Tongue (tissue), 1 donor: ENCODE measurements at regions not wholly inside any gene's neighbourhood (a gene's known extent, or its start where the extent isn't known, plus 50 kb on each side); places are given as distances from the start of the nearest gene placed in this dataset.
A peak's percentile ranks its signal among the peaks of the same experiment; 100 is the strongest.

ENCODE experiments used
- DNase-seq: peaks from one replicate; pipeline ENCODE4 v3.0.0-alpha.2; 2015

DNA sequence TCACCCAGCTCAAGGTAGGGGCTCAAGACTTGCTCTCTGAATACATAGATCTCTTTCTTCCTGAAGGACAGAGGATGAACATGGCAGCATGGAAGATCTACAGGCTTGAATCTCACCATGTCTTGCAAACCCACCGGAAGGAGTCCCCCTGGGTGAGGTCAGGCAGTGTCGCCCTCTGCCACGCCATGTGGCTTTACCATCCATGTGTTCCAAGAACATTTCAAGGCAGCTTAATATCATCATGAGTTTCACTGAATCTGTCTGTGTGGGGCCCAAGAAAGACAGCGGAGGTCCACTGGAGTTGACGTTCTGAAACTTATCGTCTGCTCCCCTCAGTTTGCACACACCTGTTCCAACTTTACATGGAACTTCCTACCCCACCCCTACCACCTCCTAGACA is 1202.6 kb downstream of the TBC1D22A start:
- DNase-seq = no peak

DNA sequence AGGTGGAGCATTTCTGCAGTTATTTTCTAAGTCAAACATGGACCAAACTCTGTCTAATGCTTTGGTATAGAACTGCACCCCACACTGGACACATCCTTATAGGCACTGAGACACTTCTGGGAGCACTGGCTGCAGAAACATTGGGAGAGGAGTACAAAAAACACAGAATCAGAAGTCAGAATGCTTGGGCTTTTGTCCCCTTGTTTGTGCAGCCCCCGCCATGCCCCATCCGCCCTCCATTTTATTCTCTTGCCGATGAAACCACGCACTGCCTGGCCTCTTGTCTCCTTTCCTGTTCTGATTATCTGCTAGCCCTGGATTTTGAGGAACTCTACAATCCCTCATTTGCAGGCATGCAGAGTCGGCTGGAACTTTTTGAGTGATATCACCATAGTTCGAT is 1201.2 kb downstream of the TBC1D22A start:
- DNase-seq = no peak

DNA sequence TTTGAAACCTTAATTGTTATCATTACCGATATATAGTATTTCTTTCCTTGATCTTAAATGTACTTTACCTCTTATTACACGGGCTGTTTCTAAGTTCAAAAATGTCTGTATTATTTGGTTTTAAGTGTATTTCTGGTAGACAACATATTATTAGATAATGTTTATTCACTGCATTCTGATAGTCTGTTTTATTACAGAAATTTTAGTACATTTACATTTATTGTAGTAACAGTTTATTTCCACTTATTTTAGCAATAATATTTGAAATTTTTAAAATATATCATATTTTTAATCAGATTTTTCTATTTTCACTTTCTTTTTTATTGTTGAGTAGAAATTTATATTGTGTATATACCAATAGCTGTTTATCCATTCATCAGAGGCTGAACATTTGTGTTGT is 1195.2 kb downstream of the TBC1D22A start:
- no peak for DNase-seq

DNA sequence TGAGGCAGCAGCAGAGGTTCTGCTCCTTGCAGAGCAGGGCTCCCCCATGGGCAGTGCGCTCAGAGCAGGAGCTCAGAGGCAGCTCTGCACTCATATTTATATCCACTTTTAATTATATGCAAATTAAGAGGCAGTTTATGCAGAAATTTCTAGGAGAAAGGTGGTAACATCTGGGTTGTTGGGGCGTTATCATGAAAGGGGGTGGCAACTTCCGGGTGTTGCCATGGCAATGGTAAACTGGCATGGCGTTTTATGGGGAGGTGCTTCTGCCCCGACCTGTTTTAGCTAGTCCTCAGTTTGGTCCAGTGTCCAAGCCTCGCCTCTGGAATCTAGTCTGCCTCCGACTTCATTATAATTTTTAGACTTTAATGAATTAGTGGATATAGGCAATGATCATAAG is 1191.7 kb downstream of the TBC1D22A start:
- DNase-seq = no peak

DNA sequence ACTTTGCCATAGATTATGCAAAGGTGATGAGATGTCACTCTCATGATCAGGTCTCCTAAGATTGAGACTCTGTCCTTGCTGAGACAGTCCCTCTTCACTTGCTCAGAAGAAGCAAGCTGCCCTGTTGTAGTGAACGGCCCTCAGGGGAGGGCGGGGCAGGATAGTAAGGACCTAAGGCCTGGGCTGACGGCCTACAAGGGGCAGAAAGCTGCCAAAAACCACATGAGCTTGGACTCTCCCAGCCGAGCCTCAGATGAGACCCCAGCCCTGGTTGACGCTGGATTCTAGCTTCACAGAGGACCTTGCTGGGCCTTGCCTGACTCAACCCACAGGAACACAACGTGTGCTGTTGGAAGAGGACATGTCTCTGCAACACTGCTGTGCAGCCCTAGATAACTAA is 1182.5 kb downstream of the TBC1D22A start:
- DNase-seq = no peak

DNA sequence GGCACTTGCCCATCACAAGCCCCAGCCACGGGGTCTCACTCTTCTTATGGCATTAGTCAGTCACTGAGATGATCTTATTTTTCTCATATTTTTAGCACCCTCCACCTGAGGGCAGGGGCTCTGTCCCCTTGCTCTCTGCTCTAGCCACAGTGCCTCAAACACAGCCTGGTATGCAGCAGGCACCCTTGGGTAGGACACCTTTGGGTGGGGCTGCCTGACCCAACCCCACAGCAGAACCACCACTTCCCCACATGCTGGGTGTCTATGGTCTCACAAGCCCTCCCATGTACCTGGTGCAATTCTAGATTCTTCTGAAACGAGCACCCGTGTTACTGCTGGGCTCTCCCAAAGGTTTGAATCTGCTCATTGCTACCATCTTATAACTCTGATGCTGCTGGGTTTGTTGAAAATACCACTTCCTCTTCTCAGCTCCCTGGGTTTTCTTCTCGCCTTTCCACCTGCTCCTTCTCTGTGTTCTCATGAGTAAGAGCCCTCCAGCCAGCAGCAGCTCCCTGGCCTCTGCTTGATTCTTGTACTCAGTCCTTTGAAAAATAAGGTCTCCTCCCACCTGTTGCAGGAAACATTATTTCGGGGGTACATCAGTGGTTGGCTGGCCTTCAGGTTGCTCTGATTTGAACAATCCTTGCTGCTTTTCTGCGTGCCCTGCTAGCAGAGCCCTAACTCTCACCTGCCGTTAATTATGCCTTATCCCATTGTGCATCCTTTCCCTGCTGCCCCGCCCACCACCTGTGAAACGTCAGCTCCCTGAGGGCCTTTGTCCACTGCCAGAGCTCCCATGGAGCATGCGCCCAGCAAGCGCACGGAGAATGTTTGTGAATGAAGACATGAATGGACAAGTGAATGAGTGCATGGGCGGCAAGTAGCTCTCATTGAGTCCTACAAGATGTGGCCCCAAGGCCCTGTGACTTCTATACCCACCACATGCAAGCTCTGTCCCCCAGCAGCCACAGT is 1181.6 kb downstream of the TBC1D22A start:
- DNase-seq = no peak

DNA sequence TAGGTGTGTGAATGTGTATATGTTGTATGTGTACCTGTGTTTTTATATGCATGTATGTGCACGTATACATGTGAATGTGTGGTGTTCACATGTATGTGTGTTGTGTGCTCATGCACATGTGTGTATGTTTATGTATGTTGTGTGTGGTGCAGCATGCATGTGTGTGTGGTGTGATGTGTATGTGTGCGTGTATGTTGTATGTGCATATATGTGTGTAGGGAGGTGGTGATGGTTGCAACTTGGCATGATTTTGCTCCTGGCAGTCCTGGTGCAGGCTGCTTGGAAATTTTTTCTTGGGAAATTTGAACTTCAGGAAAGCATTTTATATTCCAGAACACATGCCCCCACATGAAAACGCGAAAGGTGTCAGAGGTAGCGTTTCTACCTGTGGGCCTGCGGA is 1177.8 kb downstream of the TBC1D22A start:
- no peak for DNase-seq

DNA sequence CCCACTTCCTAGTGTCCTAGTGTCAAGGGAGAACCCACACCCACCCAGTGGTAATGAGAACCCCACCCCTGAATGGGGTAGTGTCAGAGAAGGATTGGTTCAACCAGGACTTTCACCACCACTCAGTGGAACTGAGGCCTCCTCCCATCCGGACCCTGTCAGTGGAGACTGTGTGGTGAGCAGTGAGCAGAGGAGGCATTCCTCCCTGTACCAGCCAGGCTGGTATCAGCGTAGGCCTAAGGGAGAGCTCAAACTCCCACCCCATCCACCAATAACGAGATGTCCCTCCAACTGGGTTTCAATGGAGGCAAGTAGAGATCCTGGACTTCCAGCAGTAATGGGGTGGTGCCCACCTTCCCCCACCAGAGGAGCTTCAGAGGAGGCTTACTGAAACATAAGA is 1171.4 kb downstream of the TBC1D22A start:
- no peak for DNase-seq

DNA sequence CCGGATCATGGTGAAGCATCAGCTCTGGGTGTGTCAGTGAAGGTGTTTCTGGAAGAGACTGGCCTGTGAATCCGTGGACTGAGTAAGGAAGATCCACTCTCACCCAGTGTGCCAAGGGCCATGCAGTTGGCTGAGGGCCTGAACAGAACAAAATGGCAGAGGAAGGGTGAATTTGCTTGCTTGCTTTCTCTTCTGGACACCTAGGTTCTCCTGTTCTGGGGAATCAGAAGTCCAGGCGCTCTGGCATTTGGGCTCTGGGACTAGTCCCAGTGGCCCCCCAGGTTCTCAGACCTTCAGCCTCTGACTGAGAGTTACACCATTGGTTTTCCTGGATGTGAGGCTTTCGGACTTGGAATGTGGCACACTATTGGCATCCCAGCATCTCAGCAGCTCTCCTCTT is 1170.8 kb downstream of the TBC1D22A start:
- no peak for DNase-seq

DNA sequence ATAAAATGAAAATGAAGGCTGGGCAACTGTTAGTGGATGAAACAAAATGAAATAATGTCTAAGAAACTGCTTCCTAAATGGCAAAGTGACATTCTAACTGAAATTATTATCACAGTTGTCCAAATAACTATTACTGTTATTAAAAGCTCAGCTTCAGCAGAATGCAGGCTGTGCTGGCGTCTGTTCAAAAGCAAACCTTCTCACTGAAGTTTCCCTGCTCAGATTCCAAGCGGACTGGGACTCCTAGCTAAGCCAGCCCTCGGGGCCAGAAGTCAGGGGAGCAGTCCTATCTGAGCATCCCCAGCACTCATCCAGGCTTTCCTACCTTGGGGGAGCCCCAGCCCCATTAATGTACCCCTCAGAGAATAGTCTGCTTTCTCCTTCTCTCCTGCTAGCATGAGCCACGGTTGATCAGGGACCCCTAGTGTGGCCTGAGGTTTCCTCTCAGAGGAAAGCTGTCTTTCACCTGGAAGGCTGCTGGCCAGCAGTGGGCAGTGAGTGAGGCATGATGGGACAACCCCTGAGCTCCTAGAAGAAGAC is 1167.3 kb downstream of the TBC1D22A start:
- peak; percentile 17 for DNase-seq

DNA sequence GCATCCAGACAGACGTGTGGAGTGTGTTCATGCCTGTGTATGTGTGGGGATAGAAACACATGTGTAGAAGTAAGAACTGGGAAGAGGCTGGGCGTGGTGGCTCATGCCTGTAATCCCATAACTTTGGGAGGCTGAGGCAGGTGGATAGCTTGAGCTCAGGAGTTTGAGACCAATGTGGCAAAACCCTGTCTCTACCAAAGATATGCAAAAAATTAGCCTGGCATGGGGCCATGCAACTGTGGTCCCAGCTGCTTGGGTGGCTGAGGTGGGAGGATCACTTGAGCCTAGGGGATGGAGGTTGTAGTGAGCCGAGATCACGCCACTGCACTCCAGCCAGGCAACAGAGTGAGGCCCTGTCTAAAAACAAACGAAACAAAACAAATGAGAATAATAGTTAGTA is 1166.6 kb downstream of the TBC1D22A start:
- DNase-seq = peak; percentile 58

DNA sequence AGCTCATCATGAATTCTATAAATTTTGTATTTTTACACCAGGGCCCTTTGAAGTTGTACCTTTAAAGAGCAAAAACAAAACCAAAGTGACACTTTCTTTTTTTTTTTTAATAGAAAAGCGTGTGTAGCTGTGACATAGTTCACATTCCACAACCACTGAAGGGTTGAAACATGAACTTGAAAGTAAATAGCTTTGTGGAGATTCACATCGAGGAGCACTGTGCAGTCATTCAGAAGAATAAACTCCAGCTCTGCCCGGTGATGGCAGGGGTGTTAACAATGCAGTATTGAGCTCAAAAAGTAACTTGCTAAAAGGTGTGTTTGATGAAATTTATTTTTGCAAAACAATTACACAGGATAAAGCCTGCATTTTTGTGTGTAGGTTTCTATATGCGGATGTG is 1166.2 kb downstream of the TBC1D22A start:
- DNase-seq = peak; percentile 20

DNA sequence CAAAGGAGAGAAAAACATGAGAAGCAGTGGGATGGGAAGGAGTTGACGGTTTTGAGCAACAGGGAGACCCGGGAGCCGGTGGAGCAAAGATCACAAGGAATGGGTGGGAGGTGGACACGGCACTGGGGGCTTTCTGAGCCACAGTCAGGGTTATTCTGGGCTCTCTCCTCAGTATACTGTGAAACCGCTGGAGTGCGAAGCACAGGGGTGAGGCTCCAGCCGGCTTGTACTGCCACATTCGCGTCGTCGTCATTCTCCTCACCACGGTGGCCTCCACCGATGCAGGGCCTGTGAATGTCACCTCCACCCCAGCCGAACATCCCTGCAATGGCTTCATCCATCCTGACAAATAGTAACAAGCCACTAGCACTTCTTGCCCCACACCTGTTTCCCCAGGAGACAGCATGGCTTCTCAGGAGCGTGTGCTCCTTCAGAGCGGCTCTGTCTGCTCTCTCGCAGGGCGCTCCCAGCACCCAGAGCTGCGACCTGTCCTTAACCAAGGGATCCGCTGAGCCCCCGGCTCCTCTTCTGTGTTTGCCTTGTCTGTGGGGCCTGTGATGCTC is 1165.3 kb downstream of the TBC1D22A start:
- no peak for DNase-seq

DNA sequence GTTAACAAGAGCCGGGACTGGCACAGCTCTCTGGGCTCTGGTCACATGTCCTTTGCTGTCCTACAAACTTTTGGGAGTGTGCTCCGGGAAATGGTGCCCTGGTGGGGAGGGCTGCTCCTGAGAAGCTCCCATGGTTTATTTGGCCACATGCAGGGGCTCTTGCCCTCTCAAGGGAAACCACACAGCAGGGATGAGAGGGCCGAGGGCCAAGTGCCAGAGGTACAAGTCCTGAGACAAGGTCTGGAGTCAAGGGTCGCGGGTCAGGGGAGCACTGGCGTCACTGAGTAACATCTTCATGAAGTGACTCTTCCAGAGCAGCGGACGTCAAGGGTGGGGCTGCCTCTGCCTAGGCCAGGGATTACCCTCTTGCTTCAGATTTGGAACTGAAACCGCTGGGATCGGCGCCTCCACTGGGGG is 1160.6 kb downstream of the TBC1D22A start:
- no peak for DNase-seq

DNA sequence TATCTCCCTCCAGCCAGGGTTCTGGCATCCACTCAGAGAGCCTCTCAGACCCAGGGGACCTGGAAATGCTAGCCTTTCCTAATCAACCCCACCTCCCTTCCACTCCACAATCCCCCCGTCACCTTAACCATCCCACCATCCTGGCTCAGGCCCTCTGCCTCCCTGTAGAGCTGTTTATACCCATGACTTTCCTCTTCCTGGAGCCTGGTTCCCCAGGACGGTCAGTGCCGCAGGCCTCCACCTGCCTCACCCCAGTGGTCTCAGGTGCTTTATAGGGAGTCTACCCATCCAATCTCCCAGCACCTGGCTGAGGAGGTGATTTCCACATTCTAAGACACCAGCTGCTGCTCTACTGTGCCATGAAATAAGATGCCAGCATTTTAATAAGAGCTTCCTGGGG is 1159.5 kb downstream of the TBC1D22A start:
- DNase-seq = no peak

DNA sequence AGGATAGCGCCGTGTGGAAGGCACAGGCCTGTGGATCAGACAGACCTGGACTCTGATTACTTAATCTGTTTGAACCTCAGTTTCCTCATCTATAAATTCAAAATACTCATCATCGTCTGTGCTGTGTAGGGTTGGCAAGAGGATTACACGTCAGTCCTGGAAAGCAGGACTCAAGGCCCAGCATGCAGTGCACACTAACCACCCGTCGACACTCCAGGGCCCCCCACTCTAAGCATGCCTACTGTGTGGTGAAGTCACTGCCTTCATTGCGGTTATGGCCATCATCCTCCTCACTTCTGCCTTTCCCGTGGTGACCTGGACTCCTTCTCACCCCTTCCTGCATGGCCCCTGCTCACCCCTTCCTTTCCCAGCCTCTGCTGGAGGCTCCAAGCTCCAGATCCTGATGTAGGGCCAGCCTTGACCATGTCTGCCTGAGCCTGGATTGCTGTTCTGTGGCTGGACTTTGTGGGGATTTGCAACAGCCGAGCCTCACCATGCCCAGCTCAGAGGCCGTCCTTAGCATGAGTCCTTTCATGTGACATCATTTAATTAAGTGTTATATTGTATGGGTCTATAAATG is 1158.0 kb downstream of the TBC1D22A start:
- no peak for DNase-seq

DNA sequence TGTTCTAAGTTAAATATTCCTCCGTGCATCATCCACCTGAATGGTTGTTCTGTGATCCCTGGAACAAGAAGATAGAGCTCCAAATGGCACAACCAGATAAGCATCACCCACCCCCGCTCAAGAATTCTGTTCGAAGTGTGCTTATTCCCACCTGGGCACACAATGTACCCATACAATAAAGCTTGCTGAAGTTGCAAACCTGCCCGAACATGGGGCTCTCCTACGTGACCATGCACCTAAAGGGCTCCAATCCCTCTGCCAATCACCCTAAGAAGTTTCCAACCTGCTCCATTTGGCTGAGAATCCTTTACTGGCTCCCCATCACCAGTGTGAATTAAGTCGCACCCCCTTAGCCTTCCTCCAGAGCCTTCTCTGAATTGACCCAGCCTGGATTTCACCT is 1157.4 kb downstream of the TBC1D22A start:
- no peak for DNase-seq

DNA sequence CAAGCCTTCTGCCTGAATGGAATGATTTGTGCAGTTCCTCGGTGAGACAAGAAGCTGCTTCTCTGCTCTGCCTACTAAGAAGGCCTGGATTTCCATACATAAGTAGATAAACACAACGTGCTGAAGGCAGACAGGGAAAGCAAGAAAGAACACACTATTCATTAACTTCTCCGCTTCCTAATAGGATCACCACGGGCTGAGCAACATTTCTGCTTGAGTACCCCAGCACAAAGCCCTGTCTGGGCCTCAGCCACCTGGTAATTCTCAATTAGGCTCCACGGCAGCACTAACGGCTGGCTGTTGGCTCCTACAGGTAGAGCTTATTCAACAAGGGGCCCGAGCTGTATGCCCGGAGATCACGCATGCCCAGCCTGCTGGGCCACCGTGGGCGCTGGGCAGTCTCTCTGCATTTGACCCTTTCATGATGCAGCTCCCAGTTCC is 1156.6 kb downstream of the TBC1D22A start:
- no peak for DNase-seq

DNA sequence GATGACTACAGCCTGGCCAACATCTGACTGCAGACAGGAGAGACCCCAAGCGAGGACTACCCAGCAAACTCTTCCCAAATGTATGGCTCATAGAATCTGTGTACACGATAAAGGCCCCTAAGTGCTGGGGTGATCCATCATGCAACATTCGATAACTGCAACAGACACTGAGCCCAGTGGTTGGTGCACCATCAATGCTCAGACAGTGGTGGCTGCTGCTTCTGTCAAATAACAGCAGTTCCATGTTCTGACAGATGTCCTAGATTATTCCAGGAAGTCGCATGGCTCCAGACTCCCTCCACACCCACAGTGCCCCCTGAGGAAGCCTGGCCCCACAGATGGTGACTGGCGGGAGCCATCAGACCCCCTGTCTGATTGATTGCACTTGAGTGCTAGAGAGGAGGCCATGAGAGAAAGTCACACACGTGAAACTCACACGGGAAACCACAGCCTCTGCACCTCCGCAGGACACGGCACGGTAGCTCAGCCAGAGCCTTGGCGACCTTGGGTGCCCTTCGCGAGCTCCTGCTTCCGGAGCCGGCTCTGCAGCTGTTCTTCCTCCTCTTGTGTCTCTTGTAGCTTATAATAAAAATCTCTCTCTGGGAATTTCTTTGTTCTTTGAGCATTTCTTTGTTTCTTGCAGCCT is 1155.9 kb downstream of the TBC1D22A start:
- peak; percentile 33 for DNase-seq

DNA sequence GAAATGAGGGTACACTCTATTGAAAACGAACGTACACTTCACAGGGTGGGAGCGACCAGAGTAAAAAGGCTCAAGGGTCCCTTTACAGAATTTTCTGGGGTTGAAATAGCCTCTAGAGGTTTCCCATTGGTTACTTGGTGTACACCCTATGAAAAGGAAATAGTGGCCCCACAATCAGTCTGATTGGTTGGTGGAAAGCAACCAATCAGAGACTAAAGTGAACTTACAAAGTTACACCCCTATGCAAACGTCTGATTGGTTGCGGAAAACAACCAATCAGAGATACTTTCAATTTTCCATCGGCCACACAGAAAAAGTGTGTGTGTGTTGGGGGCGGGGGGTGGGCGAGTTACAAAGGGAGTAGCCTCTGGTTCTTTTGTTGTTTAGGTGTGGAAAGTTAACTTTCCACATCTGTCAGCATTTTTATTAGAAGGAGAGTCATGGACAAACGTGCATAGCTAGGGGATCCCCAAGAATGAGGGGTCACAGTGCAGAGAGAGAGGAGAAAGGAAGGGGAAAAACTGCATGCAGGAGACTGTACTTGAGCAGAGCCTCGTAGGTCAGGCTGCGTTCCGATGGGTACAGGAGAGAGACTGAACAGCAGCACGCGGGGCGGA is 1152.1 kb downstream of the TBC1D22A start:
- no peak for DNase-seq

DNA sequence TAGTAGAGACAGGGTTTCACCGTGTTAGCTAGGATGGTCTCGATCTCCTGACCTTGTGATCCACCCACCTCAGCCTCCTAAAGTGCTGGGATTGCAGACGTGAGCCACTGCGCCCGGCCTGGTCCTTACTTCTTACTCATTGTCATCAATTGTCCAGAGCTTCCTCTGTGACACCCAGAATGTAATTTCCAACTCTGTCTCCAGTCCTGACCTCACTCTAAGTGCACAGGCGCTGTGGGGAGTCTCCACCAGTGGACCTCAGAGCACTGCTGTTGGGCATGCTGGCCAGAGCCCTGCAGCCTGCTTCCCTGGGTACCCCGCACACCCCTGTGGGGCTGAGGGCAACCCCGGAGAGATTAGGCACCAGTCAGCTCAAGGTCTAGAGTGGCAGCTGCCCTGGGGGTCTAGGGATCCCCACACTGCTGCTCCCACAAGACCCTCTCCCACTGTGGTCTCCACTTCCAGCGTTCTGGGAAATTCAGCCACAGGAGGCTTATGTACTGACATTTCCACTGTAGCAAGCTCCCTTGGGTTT is 1140.3 kb downstream of the TBC1D22A start:
- DNase-seq = no peak

DNA sequence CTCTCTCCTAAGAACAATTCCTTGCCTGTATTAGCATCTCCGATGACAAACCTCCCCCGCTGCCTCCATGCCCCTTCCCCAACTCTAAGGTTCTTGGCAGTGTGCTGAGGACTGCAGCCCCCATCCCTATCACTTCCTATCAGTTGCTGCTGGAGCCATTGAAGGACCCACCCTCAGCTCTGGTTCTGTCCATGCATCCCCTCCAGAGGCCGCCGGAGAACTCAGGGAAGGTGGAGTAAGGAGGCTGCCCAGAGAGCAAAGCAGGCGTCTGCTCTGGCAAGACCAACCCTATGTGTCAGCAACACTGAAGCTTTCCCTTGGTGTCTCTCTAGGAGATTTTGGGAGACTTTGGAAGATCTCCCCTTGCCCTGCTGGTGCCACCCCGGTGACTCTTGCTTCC is 1139.5 kb downstream of the TBC1D22A start:
- no peak for DNase-seq
